ENCODE measurements at regions not wholly inside any gene's neighbourhood (a gene's known extent, or its start where the extent isn't known, plus 50 kb on each side); places are given as distances from the start of the nearest gene placed in this dataset.

DNA sequence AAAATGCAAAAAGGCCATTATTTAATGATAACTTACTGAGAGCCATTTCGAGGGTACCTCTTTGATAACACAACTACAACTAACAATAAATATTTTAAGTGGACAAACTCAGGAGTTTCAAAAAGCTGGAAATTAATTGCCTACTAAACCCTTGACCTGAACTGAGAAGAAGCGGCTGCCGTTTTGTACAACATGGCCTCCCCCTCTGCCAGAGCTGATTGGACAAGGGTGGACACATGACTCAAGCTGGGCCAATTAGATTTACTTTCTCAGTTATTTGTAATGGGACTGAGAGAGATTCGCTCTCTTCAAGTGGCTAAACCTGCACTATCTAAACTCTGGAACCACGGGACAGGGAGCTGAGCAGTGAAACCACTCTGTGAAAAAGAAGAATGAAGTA is 135.9 kb upstream of the SERPINE2 start:
- no peaks in the 10 kb centered on the region for H3K36me3 ChIP-seq
- no peak for TF ChIP-seq POLR2A (IDR thresholded peaks at IDR 0.05)
- TF ChIP-seq, protein P1, sequence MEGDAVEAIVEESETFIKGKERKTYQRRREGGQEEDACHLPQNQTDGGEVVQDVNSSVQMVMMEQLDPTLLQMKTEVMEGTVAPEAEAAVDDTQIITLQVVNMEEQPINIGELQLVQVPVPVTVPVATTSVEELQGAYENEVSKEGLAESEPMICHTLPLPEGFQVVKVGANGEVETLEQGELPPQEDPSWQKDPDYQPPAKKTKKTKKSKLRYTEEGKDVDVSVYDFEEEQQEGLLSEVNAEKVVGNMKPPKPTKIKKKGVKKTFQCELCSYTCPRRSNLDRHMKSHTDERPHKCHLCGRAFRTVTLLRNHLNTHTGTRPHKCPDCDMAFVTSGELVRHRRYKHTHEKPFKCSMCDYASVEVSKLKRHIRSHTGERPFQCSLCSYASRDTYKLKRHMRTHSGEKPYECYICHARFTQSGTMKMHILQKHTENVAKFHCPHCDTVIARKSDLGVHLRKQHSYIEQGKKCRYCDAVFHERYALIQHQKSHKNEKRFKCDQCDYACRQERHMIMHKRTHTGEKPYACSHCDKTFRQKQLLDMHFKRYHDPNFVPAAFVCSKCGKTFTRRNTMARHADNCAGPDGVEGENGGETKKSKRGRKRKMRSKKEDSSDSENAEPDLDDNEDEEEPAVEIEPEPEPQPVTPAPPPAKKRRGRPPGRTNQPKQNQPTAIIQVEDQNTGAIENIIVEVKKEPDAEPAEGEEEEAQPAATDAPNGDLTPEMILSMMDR (IDR thresholded peaks at IDR 0.05): no peak
- no peak overlapping the region for H3K4me3 ChIP-seq
- H3K9me3 ChIP-seq: no peaks in the 10 kb centered on the region
- H3K4me1 ChIP-seq: no peaks in the 10 kb centered on the region
- intact Hi-C loops (cut with DNase I): no loop called here
- no peak overlapping the region for H3K27ac ChIP-seq
- ATAC-seq: no peak
- no peaks in the 10 kb centered on the region for H3K27me3 ChIP-seq
- 75% methylated on average over 5 of the region's 5 CpGs for WGBS (ENCODE audit: insufficient coverage, low coverage, low lambda C conversion rate, missing lambda C conversion rate)
- DNase-seq: no peak

DNA sequence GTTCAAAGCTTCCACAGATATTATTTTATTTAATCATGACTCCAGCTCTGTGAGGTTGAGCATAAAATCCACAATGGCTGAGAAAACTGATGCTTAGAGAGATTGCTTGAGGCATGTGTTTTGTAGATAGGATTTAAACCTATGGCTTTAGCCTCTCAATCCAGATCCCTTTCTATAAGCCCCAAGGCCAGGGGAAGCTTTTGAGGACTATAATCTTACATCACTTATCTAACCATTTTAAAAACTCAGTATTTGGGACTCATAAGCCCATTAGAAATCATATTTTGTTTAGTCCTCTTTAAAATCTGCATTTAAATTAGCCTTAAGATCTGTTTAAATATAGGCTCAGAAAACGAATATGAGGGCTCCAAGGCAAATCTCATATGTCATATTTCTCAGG is 135.4 kb upstream of the SERPINE2 start:
- Histone ChIP-seq H3K4me3 (no peak overlapping the region), H3K27ac (no peak overlapping the region), H3K36me3 (no peaks in the 10 kb centered on the region), H3K4me1 (no peaks in the 10 kb centered on the region), H3K27me3 (no peaks in the 10 kb centered on the region), H3K9me3 (no peaks in the 10 kb centered on the region)
- ATAC-seq (no peak), DNase-seq (no peak)
- WGBS (ENCODE audit: insufficient coverage, low coverage, low lambda C conversion rate, missing lambda C conversion rate): 33% methylated on average over 1 of the region's 1 CpG
- TF ChIP-seq, protein P1 (IDR thresholded peaks at IDR 0.05): no peak
- intact Hi-C loops (cut with DNase I): no loop called here

DNA sequence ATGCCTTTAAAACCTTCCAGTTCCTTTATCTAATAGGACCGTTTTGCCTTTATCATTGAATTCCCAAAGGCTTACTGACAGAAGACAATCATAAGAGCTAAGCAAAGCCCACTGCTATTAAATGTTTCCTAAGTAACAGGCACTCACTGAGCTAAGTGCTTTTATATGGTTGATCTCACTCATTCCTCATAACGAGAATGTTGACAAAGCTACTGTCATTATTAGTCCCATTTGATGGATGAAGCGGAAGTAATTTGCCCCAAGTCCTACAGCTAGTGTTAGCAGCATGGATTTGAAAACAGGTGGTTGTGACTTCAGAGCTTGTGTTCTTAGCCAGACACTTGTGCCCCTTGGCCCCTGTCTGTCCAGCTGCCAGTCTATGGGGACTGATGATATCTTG is 134.8 kb upstream of the SERPINE2 start:
- Histone ChIP-seq H3K4me3 (no peak overlapping the region), H3K4me1 (no peaks in the 10 kb centered on the region), H3K27ac (no peak overlapping the region), H3K9me3 (no peaks in the 10 kb centered on the region), H3K36me3 (no peaks in the 10 kb centered on the region), H3K27me3 (no peaks in the 10 kb centered on the region)
- ATAC-seq (no peak), DNase-seq (no peak)
- intact Hi-C loops (cut with DNase I): no loop called here
- WGBS (ENCODE audit: insufficient coverage, low coverage, low lambda C conversion rate, missing lambda C conversion rate): 56% methylated on average over 2 of the region's 3 CpGs
- TF ChIP-seq POLR2A (IDR thresholded peaks at IDR 0.05): no peak

DNA sequence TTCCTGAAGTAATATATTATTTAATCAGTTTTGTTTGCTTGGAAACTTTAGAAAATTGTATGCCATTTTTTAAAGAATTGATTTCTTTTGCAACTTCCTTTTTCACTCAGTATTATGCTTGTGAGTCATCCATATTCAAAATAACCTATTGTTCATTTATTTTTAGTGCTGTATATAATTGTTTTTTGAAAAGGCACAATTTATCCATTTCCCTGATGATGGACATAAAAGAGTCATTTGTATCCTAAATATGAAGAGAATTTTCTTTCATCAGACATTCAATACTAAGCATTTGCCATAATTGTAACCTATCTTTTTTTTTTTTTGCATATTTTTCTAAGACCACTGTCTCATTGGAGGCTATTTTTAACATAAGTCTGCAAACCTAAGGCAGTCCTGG is 134.1 kb upstream of the SERPINE2 start:
- H3K4me3 ChIP-seq: no peak overlapping the region
- H3K27ac ChIP-seq: no peak overlapping the region
- H3K36me3 ChIP-seq: no peaks in the 10 kb centered on the region
- no peaks in the 10 kb centered on the region for H3K9me3 ChIP-seq
- ATAC-seq: no peak
- no peaks in the 10 kb centered on the region for H3K27me3 ChIP-seq
- TF ChIP-seq, protein P1 (IDR thresholded peaks at IDR 0.05): no peak
- no peak for TF ChIP-seq POLR2A (IDR thresholded peaks at IDR 0.05)
- no peak for DNase-seq
- intact Hi-C loops (cut with DNase I): no loop called here
- no peaks in the 10 kb centered on the region for H3K4me1 ChIP-seq

DNA sequence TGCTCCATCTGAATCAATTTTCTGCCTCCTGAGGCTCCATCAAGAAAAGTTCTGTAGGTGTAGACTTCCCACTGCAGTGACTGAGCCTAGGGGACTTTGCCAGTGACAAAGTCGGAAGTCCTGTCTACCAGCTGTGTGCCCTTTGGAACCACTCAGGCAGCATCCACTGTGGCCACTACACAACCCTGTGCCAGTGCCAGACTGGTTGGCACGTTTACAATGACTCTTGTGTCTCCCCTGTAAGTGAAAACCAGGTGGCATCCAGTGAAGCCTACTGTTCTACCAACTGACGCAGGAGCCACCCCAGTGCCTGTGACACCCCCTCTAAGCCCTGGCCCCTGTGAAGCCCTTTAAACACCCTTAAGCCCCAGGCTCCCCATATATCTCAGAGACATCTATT is 132.1 kb upstream of the SERPINE2 start:
- ATAC-seq: peak; percentile 65 to 99 (median 84)
- intact Hi-C loops (cut with DNase I): no loop called here
- WGBS (ENCODE audit: insufficient coverage, low coverage, low lambda C conversion rate, missing lambda C conversion rate): 52% methylated on average over 3 of the region's 3 CpGs
- DNase-seq: peak; percentile 61 to 72 (median 63)
- H3K9me3 ChIP-seq: no peaks in the 10 kb centered on the region
- H3K27me3 ChIP-seq: no peaks in the 10 kb centered on the region
- no peaks in the 10 kb centered on the region for H3K36me3 ChIP-seq
- TF ChIP-seq, protein P1 (IDR thresholded peaks at IDR 0.05): no peak
- TF ChIP-seq POLR2A (IDR thresholded peaks at IDR 0.05): no peak
- no peak overlapping the region for H3K4me3 ChIP-seq
- H3K27ac ChIP-seq: no peak overlapping the region
- H3K4me1 ChIP-seq: no peaks in the 10 kb centered on the region

Measured in right lobe of liver (tissue), 6 donors.